GM23248 (cell line): ENCODE measurements at regions not wholly inside any gene's neighbourhood (a gene's known extent, or its start where the extent isn't known, plus 50 kb on each side); places are given as distances from the start of the nearest gene placed in this dataset.

Experiments
- DNase-seq: peaks from one replicate; pipeline ENCODE4 v3.0.0-alpha.2; 2015
- H2AFZ ChIP-seq: fragments of 200-600 bp; sonication (generic); 2 replicates; pipeline ENCODE4 v1.6.1; 2016; ENCODE audit warnings: antibody characterized with exemption
- H3F3A ChIP-seq: fragments of 200-600 bp; sonication (generic); 2 replicates; pipeline ENCODE4 v1.6.1; 2016; ENCODE audit warnings: mild to moderate bottlenecking, antibody characterized with exemption, mixed run types; ENCODE audit not compliant: insufficient read depth
- H3K27ac ChIP-seq: fragments of 200-600 bp; sonication (generic); 2 replicates; pipeline ENCODE4 v1.5.1; 2016; ENCODE audit warnings: mild to moderate bottlenecking
- H3K27me3 ChIP-seq: fragments of 200-600 bp; sonication (generic); replicated peaks from 2 replicates; pipeline ENCODE4 v1.6.1; 2016; ENCODE audit warnings: mild to moderate bottlenecking; ENCODE audit not compliant: insufficient read depth
- H3K36me3 ChIP-seq: fragments of 200-600 bp; sonication (generic); 2 replicates; pipeline ENCODE4 v1.6.1; 2016; ENCODE audit warnings: low read depth, mild to moderate bottlenecking
- H3K4me1 ChIP-seq: fragments of 200-600 bp; sonication (generic); 2 replicates; pipeline ENCODE4 v1.6.1; 2016; ENCODE audit warnings: mild to moderate bottlenecking; ENCODE audit not compliant: insufficient read depth
- H3K4me2 ChIP-seq: fragments of 200-600 bp; sonication (generic); one replicate; pipeline ENCODE4 v1.6.1; 2016; ENCODE audit warnings: mild to moderate bottlenecking; ENCODE audit not compliant: unreplicated experiment
- H3K4me3 ChIP-seq: fragments of 200-600 bp; sonication (generic); 2 replicates; pipeline ENCODE4 v1.5.1; 2016; ENCODE audit warnings: mild to moderate bottlenecking
- H3K79me2 ChIP-seq: fragments of 200-600 bp; sonication (generic); 2 replicates; pipeline ENCODE4 v1.6.1; 2016; ENCODE audit warnings: mild to moderate bottlenecking; ENCODE audit not compliant: insufficient read depth
- H3K9ac ChIP-seq: fragments of 200-600 bp; sonication (generic); 2 replicates; pipeline ENCODE4 v1.6.1; 2016; ENCODE audit warnings: mild to moderate bottlenecking
- H3K9me2 ChIP-seq: fragments of 200-600 bp; sonication (generic); 2 replicates; pipeline ENCODE4 v1.6.1; 2016; ENCODE audit warnings: mixed run types, mild to moderate bottlenecking, moderate library complexity; ENCODE audit not compliant: insufficient read depth
- H3K9me3 ChIP-seq: fragments of 200-600 bp; sonication (generic); one replicate; pipeline ENCODE4 v1.6.1; 2017; ENCODE audit warnings: low read depth
- H4K20me1 ChIP-seq: fragments of 200-600 bp; sonication (generic); 2 replicates; pipeline ENCODE4 v1.6.0; 2016; ENCODE audit not compliant: insufficient read depth
- EZH2 ChIP-seq: fragments of 200-600 bp; sonication (generic); IDR thresholded peaks from 2 replicates; pipeline ENCODE4 v1.6.1; 2018; ENCODE audit warnings: antibody characterized with exemption, mild to moderate bottlenecking; ENCODE audit not compliant: insufficient read depth, poor library complexity, severe bottlenecking
- EZH2phosphoT487 ChIP-seq: fragments of 200-600 bp; sonication (generic); IDR thresholded peaks from 2 replicates; pipeline ENCODE4 v1.6.1; 2018; ENCODE audit warnings: antibody characterized with exemption, moderate library complexity, mild to moderate bottlenecking, low read depth; ENCODE audit not compliant: insufficient read depth
- WGBS, 2 experiments: methylation state at CpG; one replicate each; pipeline ENCODE4 v1.1.6; 2015 to 2017; ENCODE audit warnings: low lambda C conversion rate in 2 of 2, low coverage in 1 of 2; ENCODE audit errors: missing lambda C conversion rate in 2 of 2; 5-methylcytosine and 5-hydroxymethylcytosine counted together
- in situ Hi-C: fragments of 300-500 bp; cut with MboI; formaldehyde crosslinking; loops from 2 replicates; pipeline ENCODE4 v1.15.0; 2020

- H3K27me3 ChIP-seq, result no peaks in the 10 kb centered on the region
- DNase-seq, result no peak
Observed at GRCh38 chr11:134905928-134906327, 493.9 kb upstream of the B3GAT1 start.

GRCh38 chr11:134905517-134905916 lies 493.5 kb upstream of the B3GAT1 start:
- no peak overlapping the region for H3K27ac ChIP-seq
- DNase-seq, result no peak
- no peaks in the 10 kb centered on the region for H4K20me1 ChIP-seq
- no peaks in the 10 kb centered on the region for H3K36me3 ChIP-seq
- TF ChIP-seq EZH2 (no peak), EZH2phosphoT487 (no peak)
- H3K9me3 ChIP-seq, result no peaks in the 10 kb centered on the region
- H3K9me2 ChIP-seq, result no peaks in the 10 kb centered on the region
- H3K9ac ChIP-seq, result no peak overlapping the region
- no peak overlapping the region for H2AFZ ChIP-seq
- no peaks in the 10 kb centered on the region for H3K27me3 ChIP-seq
- WGBS, 2 experiments, result 3 to 8% methylated on average over 2 of the region's 2 CpGs
- in situ Hi-C loops, result no loop called here
- no peaks in the 10 kb centered on the region for H3K4me1 ChIP-seq
- H3K79me2 ChIP-seq, result no peaks in the 10 kb centered on the region
- no peak overlapping the region for H3K4me2 ChIP-seq
- H3F3A ChIP-seq, result no peaks in the 10 kb centered on the region
- H3K4me3 ChIP-seq, result no peak overlapping the region

More at GRCh38 chr11:134905928-134906327, 493.9 kb upstream of the B3GAT1 start:
- no peaks in the 10 kb centered on the region for H3F3A ChIP-seq
- no peaks in the 10 kb centered on the region for H4K20me1 ChIP-seq
- no peaks in the 10 kb centered on the region for H3K36me3 ChIP-seq
- H3K4me3 ChIP-seq, result no peak overlapping the region
- H3K79me2 ChIP-seq, result no peaks in the 10 kb centered on the region
- H3K9me3 ChIP-seq, result no peaks in the 10 kb centered on the region
- WGBS, 2 experiments, result 3 to 5% methylated on average over 14 of the region's 14 CpGs
- no peak overlapping the region for H2AFZ ChIP-seq
- H3K4me1 ChIP-seq, result no peaks in the 10 kb centered on the region
- H3K9ac ChIP-seq, result no peak overlapping the region
- H3K27ac ChIP-seq, result no peak overlapping the region
- TF ChIP-seq EZH2phosphoT487 (no peak), EZH2 (no peak)
- no peaks in the 10 kb centered on the region for H3K9me2 ChIP-seq
- in situ Hi-C loops, result no loop called here
- H3K4me2 ChIP-seq, result no peak overlapping the region

- 23 to 45% methylated on average over 7 to 8 of the region's 8 CpGs for WGBS, 2 experiments
- Histone ChIP-seq H3K4me1 (no peaks in the 10 kb centered on the region), H3K4me2 (no peak overlapping the region), H3K27me3 (no peaks in the 10 kb centered on the region), H3K9me3 (no peaks in the 10 kb centered on the region), H3K27ac (no peak overlapping the region), H2AFZ (no peak overlapping the region), H3F3A (no peaks in the 10 kb centered on the region), H3K79me2 (no peaks in the 10 kb centered on the region), H3K4me3 (no peak overlapping the region), H4K20me1 (no peaks in the 10 kb centered on the region), H3K9ac (no peak overlapping the region), H3K9me2 (no peaks in the 10 kb centered on the region), H3K36me3 (no peaks in the 10 kb centered on the region)
- DNase-seq, result no peak
- no peak for TF ChIP-seq EZH2
- in situ Hi-C loops, result no loop called here
Observed at GRCh38 chr11:134904103-134904790, 492.2 kb upstream of the B3GAT1 start.

GRCh38 chr11:134901955-134902918 lies 490.2 kb upstream of the B3GAT1 start:
- no peaks in the 10 kb centered on the region for H3K27me3 ChIP-seq
- no peaks in the 10 kb centered on the region for H4K20me1 ChIP-seq
- H3K9me2 ChIP-seq, result no peaks in the 10 kb centered on the region
- in situ Hi-C loops, result no loop called here
- no peak overlapping the region for H3K4me3 ChIP-seq
- no peaks in the 10 kb centered on the region for H3K36me3 ChIP-seq
- no peak for TF ChIP-seq EZH2phosphoT487
- no peak for TF ChIP-seq EZH2
- no peaks in the 10 kb centered on the region for H3K9me3 ChIP-seq
- H3K27ac ChIP-seq, result no peak overlapping the region
- H3F3A ChIP-seq, result no peaks in the 10 kb centered on the region
- H3K4me1 ChIP-seq, result no peaks in the 10 kb centered on the region
- DNase-seq, result no peak
- WGBS, 2 experiments, result 20 to 23% methylated on average over 9 of the region's 9 CpGs
- no peak overlapping the region for H3K4me2 ChIP-seq
- no peak overlapping the region for H2AFZ ChIP-seq
- H3K9ac ChIP-seq, result no peak overlapping the region
- no peaks in the 10 kb centered on the region for H3K79me2 ChIP-seq
